Non-pigmented ciliary epithelial cell (primary cell): ENCODE measurements at regions not wholly inside any gene's neighbourhood (a gene's known extent, or its start where the extent isn't known, plus 50 kb on each side); places are given as distances from the start of the nearest gene placed in this dataset.
"Not testable (repeated sequence)": the region's sequence is repeated elsewhere in the genome, so short reads cannot be mapped to it uniquely, and the experiment has no call there.

ENCODE experiments used
- DNase-seq: peaks from one replicate; pipeline ENCODE4 v3.0.0-alpha.2; 2010; ENCODE audit warnings: low read depth

DNA sequence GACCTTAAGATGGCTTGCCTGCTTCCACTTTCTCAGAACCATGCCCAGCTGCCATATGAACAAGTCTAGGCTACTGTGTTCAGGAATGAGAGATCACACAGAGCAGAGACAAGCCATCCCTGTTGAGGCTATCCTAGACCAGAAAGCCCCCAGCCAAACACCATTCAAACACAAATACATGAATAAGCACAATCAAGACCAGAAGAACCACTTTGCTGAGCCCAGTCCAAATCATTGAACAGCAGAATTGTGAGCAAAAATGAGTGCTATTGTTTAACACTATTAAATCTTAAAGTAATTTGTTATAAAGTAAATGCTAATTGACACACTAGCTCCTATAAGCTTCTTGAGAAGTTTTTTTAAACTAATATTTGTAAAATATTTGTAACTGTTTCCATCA, 79.0 kb upstream of the LYZL1 start:
- no peak for DNase-seq

DNA sequence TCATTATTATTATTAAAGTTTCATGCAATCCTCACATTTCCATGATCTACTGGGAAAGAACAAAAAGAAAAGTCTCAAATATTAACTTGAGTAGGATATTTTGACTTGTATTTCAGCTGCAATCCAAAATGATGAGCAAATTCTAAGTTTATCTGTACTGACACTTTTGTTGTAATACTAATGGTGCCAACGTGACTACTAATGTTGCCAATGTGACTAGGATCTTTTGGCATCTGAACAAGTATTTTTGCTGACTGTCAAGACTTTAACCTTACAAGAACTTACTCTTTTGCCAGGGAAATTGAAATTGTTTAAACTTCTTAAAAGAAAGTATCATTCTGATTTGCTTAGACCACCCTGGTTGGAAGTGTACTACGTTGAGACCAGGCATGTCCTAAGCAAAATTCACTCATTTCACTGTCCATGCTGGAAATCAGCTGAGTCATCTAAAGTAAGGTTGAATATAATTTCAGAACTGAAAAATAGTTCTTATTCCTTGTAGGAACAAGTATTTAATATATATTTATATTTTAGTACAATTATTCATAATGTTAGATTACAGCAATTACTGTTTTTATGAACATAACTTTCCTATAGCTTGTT, 78.5 kb upstream of the LYZL1 start:
- no peak for DNase-seq

DNA sequence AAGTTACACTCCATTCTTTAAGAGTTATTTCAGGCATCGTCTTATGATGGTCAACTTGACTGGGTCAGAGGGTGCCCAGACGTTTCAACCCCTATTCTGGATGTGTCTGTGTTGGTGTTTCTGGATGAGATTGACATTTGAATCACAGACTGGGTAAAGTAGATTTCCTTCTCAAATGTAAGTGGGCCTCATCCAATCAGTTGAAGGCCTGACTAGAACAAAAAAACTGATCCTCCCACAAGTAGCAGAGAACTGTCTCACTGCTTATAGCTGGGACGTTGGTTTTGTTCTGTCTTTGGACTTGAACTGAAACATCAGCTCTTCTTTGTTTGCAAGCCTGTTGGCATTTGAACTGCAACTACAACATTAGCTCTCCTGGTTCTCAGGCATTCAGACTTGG, 76.3 kb upstream of the LYZL1 start:
- DNase-seq: no peak

DNA sequence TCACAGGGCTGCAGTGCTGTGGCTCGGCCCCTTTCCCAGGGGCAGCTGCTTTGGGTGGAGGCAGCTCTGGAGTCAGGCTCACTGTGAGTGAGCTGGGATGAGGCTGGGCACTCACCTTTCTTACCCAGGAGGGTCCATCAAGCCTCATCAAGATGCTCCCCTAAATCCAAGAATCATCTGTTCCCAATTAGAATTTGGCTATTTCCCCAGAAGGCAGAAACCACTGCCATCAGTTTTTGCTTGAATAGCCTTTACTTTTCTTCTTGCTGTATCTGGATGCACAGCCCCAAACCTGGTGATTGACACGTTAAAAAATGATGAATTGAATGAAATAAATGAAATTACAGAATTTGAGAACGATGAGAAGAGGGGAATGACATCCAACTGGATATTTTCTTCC, 74.3 kb upstream of the LYZL1 start:
- DNase-seq: no peak

DNA sequence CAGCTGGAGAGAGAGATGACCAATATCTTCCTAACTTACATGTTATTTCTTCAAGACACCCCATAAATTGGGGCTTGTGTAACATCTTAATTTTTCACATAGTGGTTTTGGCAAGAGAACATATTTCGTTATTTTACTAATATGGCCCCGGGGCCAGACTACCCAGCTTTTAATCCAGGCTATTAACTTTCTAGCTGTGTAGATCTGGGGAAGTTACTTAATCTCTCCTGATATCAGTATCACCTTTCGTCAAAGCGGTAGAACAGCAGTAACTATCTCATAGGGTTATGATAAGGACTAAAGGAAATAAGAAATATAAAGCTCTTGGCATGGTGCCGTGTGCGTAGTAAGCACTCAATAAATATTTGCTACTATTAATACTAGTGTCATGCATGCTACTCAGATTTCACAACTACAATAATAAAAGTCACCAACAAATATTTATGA, 71.6 kb upstream of the LYZL1 start:
- DNase-seq: no peak

DNA sequence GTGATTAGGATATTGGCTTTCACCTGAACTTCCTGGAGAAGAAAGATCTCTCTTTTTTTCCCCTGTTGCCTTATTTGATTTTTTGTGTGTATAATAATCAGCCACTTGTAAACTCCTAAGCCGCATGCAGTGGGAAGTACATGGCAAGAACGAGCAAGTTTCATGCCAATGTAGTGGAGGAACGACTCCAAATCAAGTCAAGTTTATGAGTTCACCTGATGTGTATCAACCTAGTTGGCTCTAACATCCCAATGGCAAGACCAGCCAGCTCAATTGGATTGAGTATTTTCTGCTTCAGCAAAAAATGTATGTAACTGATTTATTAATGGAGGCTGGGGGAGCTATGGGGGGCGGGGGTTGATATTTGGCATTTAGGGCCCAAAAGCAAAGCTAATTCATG, 65.5 kb upstream of the LYZL1 start:
- no peak for DNase-seq

DNA sequence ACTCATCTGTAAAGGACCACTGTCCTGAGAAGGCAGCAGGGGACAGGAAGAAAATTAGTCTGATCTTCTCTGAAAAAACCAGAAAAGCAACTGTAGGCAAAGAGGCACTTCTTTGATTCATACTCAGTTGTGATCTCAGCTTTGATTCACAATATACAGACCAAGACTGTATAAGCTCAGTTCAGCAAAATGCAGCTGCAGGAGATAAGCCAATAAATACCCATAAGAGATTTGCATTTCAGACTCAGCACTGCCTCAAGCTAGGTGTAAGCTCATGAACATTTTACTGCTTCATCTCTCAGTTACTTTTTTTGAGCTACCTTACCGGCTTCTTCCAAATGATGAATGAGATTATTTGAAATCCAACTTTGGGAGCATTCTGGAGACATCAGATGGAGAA, 64.2 kb upstream of the LYZL1 start:
- no peak for DNase-seq

DNA sequence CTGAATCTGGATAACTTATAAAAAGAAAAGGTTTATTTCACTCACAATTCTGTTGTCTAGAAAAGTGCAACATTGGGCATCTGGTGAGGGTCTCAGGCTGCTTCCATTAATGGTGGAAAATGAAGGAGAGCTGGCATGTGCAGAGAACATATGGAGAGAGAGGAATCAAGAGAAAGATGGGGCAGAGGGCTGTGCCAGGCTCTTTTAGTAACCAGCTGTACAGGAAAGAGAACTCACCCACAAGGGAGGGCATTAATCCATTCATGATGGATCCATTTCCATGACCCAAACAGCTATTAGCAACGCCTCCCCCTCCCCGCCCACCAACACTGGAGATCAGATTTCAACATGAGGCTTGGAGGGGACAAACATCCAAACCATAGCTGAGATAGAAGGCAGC, 61.7 kb upstream of the LYZL1 start:
- no peak for DNase-seq

DNA sequence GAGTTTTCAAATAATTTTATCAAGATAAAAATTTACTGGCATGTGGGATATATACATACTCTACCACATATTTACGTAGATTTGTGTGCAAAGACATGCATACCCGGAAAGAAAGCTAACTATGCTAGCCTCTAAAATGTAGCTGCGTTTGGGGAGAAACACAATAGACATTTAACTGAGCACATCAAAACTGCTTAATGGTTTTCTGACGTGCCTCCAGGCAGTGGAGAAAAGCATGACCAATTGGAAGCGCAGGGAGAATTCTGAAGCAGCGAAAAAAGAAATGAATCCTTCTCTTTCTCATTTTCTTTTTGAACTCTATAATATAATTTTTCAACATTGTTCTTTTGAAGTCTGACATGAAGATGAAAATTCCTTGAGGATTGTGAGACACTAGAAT, 60.3 kb upstream of the LYZL1 start:
- DNase-seq: no peak

DNA sequence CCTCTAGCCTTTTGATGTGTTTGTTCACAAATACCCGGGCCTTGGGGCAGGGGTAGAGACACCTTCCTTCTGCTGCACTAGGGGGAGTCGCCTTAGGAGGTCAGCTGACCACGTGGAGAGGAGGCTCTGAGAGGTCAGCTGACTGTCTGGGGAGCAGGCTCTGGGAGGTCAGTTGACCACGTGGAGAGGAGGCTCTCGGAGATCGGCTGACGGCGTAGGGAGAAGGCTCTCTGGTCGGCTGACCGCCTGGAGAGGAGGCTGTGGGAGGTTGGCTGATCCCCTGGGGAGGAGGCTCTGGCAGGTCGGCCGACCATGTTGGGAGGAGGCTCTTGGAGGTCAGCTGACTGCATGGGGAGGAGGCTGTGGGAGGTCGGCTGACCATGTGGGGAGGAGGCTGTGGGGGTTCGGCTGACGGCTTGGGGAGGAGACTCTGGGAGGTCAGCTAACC, 59.6 kb upstream of the LYZL1 start:
- no peak for DNase-seq

DNA sequence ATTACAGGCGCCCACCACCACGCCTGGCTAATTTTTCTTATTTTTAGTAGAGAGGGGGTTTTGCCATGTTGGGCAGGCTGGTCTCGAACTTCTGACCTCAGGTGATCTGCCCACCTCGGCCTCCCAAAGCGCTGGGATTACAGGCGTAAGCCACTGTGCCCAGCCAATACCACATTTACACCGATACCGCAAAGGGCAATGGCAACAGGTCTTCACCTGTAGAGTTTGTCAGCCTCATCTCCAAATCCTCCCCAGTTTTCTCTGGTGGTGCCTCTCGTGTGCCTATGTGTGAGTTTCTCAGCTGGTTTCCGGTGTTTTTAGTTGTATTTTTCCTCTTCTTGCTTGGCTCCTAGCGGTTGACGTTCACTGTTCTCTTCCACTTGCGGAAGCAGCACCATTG, 52.0 kb upstream of the LYZL1 start:
- not testable (repeated sequence) for DNase-seq

DNA sequence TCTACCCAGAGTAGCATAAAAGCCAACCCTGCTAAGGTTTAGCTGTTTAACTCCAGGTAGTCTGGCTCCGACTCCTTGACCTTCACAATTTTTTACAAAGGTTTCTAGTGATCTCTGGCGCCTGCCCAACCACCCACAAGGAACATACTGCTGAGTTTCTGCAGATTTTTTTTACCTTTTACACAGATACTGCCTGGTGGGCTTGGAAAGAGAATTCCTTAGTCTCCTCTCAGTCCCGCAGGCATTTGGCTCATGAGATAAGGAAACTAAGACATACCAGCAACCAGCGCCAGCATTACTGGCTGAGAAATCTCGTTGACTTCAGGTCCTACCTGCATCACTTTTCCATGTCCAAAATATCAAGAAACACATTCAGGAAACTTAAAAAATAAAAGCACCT, 51.1 kb upstream of the LYZL1 start:
- DNase-seq: no peak

DNA sequence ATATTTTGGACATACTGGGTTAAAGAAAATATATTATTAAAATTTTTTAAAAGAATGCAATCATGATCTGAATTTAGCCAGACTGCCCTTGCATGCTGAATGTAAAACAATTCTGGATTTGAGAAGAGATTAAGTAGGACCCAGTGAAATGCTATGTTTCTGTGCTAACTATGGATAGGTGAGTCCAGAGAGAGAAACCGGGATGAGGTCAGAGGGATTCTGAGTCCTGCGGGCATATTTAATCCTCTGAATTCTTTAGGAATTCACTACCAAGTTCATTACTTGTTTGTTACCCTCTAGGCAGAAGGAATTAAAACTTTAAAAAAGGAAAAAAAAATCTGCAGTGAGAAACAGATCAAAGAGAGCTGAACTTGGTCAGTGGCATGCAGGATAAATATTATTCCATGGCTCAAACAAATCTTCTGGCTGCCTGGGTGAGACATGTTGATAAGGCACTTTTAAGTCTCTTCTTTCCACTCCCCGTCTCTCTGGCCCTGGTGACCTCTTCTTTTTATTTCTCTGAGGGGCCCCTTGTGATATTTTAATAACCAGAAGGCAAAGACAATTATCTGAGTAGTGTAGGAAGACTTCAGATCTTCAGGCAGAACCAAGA, 50.2 kb upstream of the LYZL1 start:
- DNase-seq: no peak
